BLaER1 treated with 17β-estradiol and CSF1 and Interleukin-3, amounts not matched to agents 10 nM and 100 nM (cell line): ENCODE measurements at regions not wholly inside any gene's neighbourhood (a gene's known extent, or its start where the extent isn't known, plus 50 kb on each side); places are given as distances from the start of the nearest gene placed in this dataset.
"Not testable (repeated sequence)": the region's sequence is repeated elsewhere in the genome, so short reads cannot be mapped to it uniquely, and the experiment has no call there.

Experiments used
- H3K27ac ChIP-seq, 11 experiments: shearing (Covaris generic); formaldehyde crosslinking; 2 replicates each; pipeline ENCODE4 v1.8.1; 2022
- H3K27me3 ChIP-seq, 11 experiments: shearing (Covaris generic); formaldehyde crosslinking; 2 replicates each; pipeline ENCODE4 v1.8.1; 2022
- H3K36me3 ChIP-seq, 11 experiments: shearing (Covaris generic); formaldehyde crosslinking; 2 replicates each; pipeline ENCODE4 v1.8.1; 2022
- H3K4me1 ChIP-seq, 10 experiments: shearing (Covaris generic); formaldehyde crosslinking; 2 replicates each; pipeline ENCODE4 v1.8.1; 2022
- H3K4me2 ChIP-seq, 11 experiments: shearing (Covaris generic); formaldehyde crosslinking; 2 replicates each; pipeline ENCODE4 v1.8.1; 2022
- H3K4me3 ChIP-seq, 10 experiments: shearing (Covaris generic); formaldehyde crosslinking; 2 replicates each; pipeline ENCODE4 v1.8.1; 2022
- H3K9ac ChIP-seq, 11 experiments: shearing (Covaris generic); formaldehyde crosslinking; 2 replicates each; pipeline ENCODE4 v1.8.1; 2022
- H3K9me3 ChIP-seq, 11 experiments: shearing (Covaris generic); formaldehyde crosslinking; replicated peaks in 1 of 11; 2 replicates each; pipeline ENCODE4 v1.8.1; 2022
- H4K20me1 ChIP-seq, 11 experiments: shearing (Covaris generic); formaldehyde crosslinking; 2 replicates each; pipeline ENCODE4 v1.8.1; 2022
- Cebpa-rat ChIP-seq, 11 experiments: shearing (Covaris generic); IDR thresholded peaks; 2 replicates each; pipeline ENCODE4 v1.8.1; 2022

- Histone ChIP-seq H3K27ac (no peak overlapping the region), H3K9me3 (peaks cover 20 to 68% (median 38%) of the 10 kb centered on the region in 11 experiments), H4K20me1 (no peaks in the 10 kb centered on the region), H3K9ac (no peak overlapping the region), H3K36me3 (peaks cover 0 to 5% (median 0%) of the 10 kb centered on the region in 11 experiments; a peak in 1 of 22 replicates), H3K4me3 (no peak overlapping the region), H3K27me3 (no peaks in the 10 kb centered on the region), H3K4me1 (peaks cover 0 to 26% (median 8%) of the 10 kb centered on the region in 10 experiments; a peak in 10 of 20 replicates), H3K4me2 (no peak overlapping the region)
- TF ChIP-seq Cebpa-rat (IDR thresholded peaks at IDR 0.05): no peak
Measured at GRCh38 chr6:149239573-149240209, 77.8 kb upstream of the TAB2 start.

DNA sequence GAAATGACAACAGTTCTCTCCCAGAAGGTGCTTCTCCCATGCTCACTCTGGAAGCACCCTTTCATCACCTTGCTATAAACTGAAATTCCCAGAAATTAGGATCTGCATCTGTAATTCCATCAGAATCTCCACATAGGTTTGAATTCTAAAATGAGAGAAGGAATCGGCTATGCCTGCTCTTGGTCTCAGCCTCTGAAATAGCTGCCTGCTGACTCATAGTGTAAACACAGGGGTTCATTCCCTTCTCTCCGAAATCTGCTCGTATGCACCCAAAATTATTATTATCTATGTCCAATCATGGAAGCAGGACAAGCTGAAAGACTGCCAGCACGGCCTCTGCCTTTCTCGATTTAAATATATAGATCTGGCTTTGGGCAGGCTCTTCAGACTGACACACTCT lies 74.6 kb upstream of the TAB2 start:
- peaks cover 0 to 5% (median 0%) of the 10 kb centered on the region in 11 experiments; a peak in 1 of 22 replicates for H3K36me3 ChIP-seq
- TF ChIP-seq Cebpa-rat (IDR thresholded peaks at IDR 0.05): no peak
- H3K4me3 ChIP-seq: no peak overlapping the region
- no peak overlapping the region for H3K27ac ChIP-seq
- no peak overlapping the region for H3K9ac ChIP-seq
- peaks cover 6 to 32% (median 21%) of the 10 kb centered on the region in 10 experiments; a peak in 18 of 20 replicates for H3K4me1 ChIP-seq
- no peaks in the 10 kb centered on the region for H4K20me1 ChIP-seq
- H3K27me3 ChIP-seq: no peaks in the 10 kb centered on the region
- no peak overlapping the region for H3K4me2 ChIP-seq
- peaks cover 20 to 66% (median 37%) of the 10 kb centered on the region in 11 experiments for H3K9me3 ChIP-seq

GRCh38 chr6:149244105-149244504 lies 73.4 kb upstream of the TAB2 start:
- Histone ChIP-seq H3K4me3 (no peak overlapping the region), H3K9ac (no peak overlapping the region), H3K27me3 (no peaks in the 10 kb centered on the region), H4K20me1 (no peaks in the 10 kb centered on the region), H3K9me3 (peaks cover 13 to 53% (median 32%) of the 10 kb centered on the region in 11 experiments), H3K36me3 (peaks cover 0 to 5% (median 0%) of the 10 kb centered on the region in 11 experiments; a peak in 1 of 22 replicates), H3K4me2 (no peak overlapping the region), H3K4me1 (peaks cover 18 to 44% (median 33%) of the 10 kb centered on the region in 10 experiments), H3K27ac (no peak overlapping the region)
- no peak for TF ChIP-seq Cebpa-rat (IDR thresholded peaks at IDR 0.05)

DNA sequence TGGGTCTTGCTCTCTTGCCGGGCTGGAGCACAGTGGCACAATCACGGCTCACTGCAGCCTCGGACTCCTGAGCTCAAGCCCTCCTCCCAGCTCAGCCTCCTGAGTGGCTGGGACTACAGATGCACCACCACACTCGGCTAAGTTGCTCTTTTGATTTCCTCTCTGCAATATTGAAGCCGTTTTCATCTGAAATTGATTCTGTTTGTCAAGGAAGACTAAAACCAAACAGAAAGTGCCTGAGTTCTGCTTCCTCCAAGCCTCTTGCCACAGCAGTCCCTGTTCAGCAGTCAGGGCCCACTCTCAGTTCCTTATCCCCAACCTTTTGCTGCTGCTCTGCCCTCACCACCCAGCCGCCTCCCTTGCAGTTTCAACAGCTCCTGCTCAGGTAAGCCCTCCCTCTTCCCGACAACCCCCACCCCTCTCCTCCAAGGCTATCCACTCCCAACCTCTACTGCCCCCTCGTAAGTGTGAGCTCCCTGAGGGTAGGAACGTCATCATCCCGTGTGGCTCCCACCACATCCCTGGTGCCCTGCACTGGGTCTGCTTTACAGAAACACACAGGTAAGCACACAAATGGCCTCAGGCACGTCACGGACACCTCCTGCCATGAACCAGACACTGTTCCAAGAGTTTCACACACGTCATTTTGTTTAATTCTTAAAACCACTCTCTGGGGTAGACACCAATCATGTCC lies 70.7 kb upstream of the TAB2 start:
- peak overlapping the region in 4 of 10 experiments; percentile 18 to 41 (median 35); a peak in 5 of 20 replicates for H3K4me3 ChIP-seq
- H3K27ac ChIP-seq: peak overlapping the region in 10 of 11 experiments; percentile 48 to 89 (median 70); a peak in 19 of 22 replicates

DNA sequence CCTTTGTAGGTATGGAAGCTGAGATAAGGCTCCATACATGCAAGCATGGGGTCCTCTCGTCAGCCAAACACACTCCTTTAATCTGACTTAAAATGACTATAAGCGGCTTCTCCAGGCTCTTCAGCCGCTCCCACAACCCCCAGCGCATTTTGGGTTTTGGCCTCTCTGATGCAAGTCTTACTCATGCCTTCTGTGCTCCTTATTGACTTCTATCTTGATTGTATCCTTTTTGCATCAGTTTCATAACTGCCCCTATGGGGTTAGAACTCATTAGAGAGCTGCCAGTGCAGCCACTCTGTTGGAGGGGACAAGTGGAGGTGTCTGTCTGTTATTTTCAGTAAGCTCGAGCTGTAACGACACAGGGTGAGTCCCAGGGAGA lies 70.1 kb upstream of the TAB2 start:
- Histone ChIP-seq H3K9ac (peak overlapping the region in 5 of 11 experiments; percentile 11 to 78 (median 76); a peak in 6 of 22 replicates), H3K27ac (peak overlapping the region in 8 of 11 experiments; percentile 61 to 89 (median 74); a peak in 12 of 22 replicates), H3K9me3 (peaks cover 0 to 35% (median 19%) of the 10 kb centered on the region in 11 experiments; a peak in 16 of 22 replicates), H3K4me1 (peaks cover 18 to 77% (median 54%) of the 10 kb centered on the region in 10 experiments), H3K4me2 (peak overlapping the region; percentile 39 to 89 (median 58); a peak in 21 of 22 replicates), H3K4me3 (no peak overlapping the region), H3K36me3 (no peaks in the 10 kb centered on the region), H4K20me1 (no peaks in the 10 kb centered on the region), H3K27me3 (no peaks in the 10 kb centered on the region)
- TF ChIP-seq Cebpa-rat (IDR thresholded peaks at IDR 0.05): no peak

More for the DNA sequence above, 70.7 kb upstream of the TAB2 start:
- no peaks in the 10 kb centered on the region for H3K36me3 ChIP-seq
- H3K9me3 ChIP-seq: peaks cover 0 to 36% (median 21%) of the 10 kb centered on the region in 11 experiments; a peak in 17 of 22 replicates
- TF ChIP-seq Cebpa-rat (IDR thresholded peaks at IDR 0.05): 0 out of 22 replicates have a peak, but pooled peaks of 1 of the 11 experiments have one; percentile 32
- peak overlapping the region in 10 of 11 experiments; percentile 37 to 78 (median 62); a peak in 15 of 22 replicates for H3K9ac ChIP-seq
- H3K27me3 ChIP-seq: no peaks in the 10 kb centered on the region
- H3K4me1 ChIP-seq: peaks cover 18 to 72% (median 54%) of the 10 kb centered on the region in 10 experiments
- peak overlapping the region; percentile 39 to 89 (median 58) for H3K4me2 ChIP-seq
- H4K20me1 ChIP-seq: no peaks in the 10 kb centered on the region

DNA sequence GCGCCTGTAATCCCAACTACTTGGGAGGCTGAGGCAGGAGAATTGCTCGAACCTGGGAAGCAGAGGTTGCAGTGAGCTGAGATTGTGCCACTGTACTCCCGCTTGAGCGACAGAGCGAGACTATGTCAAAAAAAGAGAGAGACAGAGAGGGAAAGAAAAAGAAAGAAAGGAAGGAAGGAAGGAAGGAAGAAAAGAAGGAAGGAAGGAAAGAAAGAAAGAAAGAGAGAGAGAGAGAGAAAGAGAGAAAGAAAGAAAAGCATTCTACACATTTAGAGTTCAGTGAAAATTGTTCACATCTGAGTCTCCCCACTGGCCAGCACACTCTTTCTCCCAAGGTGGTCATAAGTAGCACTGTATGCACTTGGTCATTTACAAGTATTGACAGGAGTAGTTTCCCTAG lies 69.2 kb upstream of the TAB2 start:
- H4K20me1 ChIP-seq, H3K36me3 ChIP-seq, H3K27me3 ChIP-seq: not testable (repeated sequence)
- peaks cover 8 to 39% (median 27%) of the 10 kb centered on the region in 11 experiments; a peak in 21 of 22 replicates for H3K9me3 ChIP-seq
- H3K27ac ChIP-seq: peak overlapping the region in 7 of 11 experiments; percentile 18 to 89 (median 76); a peak in 11 of 22 replicates
- peak overlapping the region in 1 of 10 experiments; percentile 54; a peak in 2 of 20 replicates for H3K4me3 ChIP-seq
- H3K9ac ChIP-seq: peak overlapping the region in 4 of 11 experiments; percentile 2 to 72 (median 50); a peak in 5 of 22 replicates
- H3K4me1 ChIP-seq: peaks cover 18 to 86% (median 54%) of the 10 kb centered on the region in 10 experiments
- peak overlapping the region; percentile 18 to 89 (median 45); a peak in 19 of 22 replicates for H3K4me2 ChIP-seq

- peak overlapping the region in 3 of 10 experiments; percentile 40 to 54 (median 47); a peak in 5 of 20 replicates for H3K4me3 ChIP-seq
Measured at GRCh38 chr6:149248693-149249369, 68.7 kb upstream of the TAB2 start.

More at GRCh38 chr6:149248693-149249369, 68.7 kb upstream of the TAB2 start:
- no peaks in the 10 kb centered on the region for H3K27me3 ChIP-seq
- H3K27ac ChIP-seq: peak overlapping the region in 7 of 11 experiments; percentile 18 to 89 (median 76); a peak in 11 of 22 replicates
- no peaks in the 10 kb centered on the region for H4K20me1 ChIP-seq
- H3K9me3 ChIP-seq: peaks cover 5 to 41% (median 30%) of the 10 kb centered on the region in 11 experiments; a peak in 21 of 22 replicates
- H3K9ac ChIP-seq: peak overlapping the region in 4 of 11 experiments; percentile 54 to 72 (median 66); a peak in 7 of 22 replicates
- H3K4me1 ChIP-seq: peaks cover 18 to 91% (median 54%) of the 10 kb centered on the region in 10 experiments
- H3K4me2 ChIP-seq: peak overlapping the region; percentile 18 to 89 (median 45); a peak in 19 of 22 replicates
- no peak for TF ChIP-seq Cebpa-rat (IDR thresholded peaks at IDR 0.05)
- no peaks in the 10 kb centered on the region for H3K36me3 ChIP-seq
